ENCODE measurements at regions not wholly inside any gene's neighbourhood (a gene's known extent, or its start where the extent isn't known, plus 50 kb on each side); places are given as distances from the start of the nearest gene placed in this dataset.

DNA sequence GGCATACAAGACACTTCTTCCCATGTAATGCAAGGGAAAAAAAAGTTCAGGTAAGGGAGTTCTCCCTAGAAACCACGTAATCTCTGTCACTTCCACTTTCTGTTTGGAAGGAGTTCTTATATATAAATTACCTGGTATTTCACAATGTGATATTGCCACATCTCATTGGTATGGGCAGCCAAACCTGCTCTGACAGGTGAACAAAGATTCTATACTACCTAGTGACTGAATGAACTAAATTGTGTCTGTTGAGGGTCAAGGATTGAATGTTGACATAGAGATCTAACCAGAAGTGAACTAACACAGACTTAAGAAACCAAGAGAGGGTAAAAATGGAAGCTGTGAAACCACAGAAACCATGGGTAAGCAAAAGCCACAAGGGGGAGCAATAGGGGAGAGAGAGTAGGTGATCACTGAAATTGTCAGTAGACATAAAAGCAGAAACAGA lies 161.3 kb downstream of the RPL10L start:
- DNase-seq: no peak
- no peaks in the 10 kb centered on the region for H3K9me2 ChIP-seq
- peak overlapping the region in 1 of 2 experiments; percentile 44; a peak in 1 of 4 replicates for H3K4me3 ChIP-seq (ENCODE audit: low read depth in 2 of 2, low read length in 1 of 2)
- no peaks in the 10 kb centered on the region for H3K27me3 ChIP-seq (ENCODE audit: insufficient read depth)
- H3K9ac ChIP-seq: no peak overlapping the region
- CTCF ChIA-PET: no interaction called here
- H2AFZ ChIP-seq (ENCODE audit: low read depth): no peak overlapping the region
- no peaks in the 10 kb centered on the region for H3F3A ChIP-seq (replicated peaks; ENCODE audit: insufficient read depth)
- no peaks in the 10 kb centered on the region for H3K4me1 ChIP-seq (ENCODE audit: control insufficient read depth in 1 of 2, insufficient read depth in 2 of 2, low read depth in 1 of 2, low read length in 1 of 2)
- no peaks in the 10 kb centered on the region for H3K79me2 ChIP-seq (ENCODE audit: insufficient read depth)
- H3K36me3 ChIP-seq (replicated peaks in 1 of 2; ENCODE audit: control insufficient read depth in 1 of 2, insufficient read depth in 2 of 2, low read length in 1 of 2): no peaks in the 10 kb centered on the region
- no peaks in the 10 kb centered on the region for H4K20me1 ChIP-seq (ENCODE audit: insufficient read depth)
- WGBS (ENCODE audit: low lambda C conversion rate): 0% methylated on average over 1 of the region's 1 CpG
- POLR2A ChIA-PET: no interaction called here
- TF ChIP-seq, protein P1, sequence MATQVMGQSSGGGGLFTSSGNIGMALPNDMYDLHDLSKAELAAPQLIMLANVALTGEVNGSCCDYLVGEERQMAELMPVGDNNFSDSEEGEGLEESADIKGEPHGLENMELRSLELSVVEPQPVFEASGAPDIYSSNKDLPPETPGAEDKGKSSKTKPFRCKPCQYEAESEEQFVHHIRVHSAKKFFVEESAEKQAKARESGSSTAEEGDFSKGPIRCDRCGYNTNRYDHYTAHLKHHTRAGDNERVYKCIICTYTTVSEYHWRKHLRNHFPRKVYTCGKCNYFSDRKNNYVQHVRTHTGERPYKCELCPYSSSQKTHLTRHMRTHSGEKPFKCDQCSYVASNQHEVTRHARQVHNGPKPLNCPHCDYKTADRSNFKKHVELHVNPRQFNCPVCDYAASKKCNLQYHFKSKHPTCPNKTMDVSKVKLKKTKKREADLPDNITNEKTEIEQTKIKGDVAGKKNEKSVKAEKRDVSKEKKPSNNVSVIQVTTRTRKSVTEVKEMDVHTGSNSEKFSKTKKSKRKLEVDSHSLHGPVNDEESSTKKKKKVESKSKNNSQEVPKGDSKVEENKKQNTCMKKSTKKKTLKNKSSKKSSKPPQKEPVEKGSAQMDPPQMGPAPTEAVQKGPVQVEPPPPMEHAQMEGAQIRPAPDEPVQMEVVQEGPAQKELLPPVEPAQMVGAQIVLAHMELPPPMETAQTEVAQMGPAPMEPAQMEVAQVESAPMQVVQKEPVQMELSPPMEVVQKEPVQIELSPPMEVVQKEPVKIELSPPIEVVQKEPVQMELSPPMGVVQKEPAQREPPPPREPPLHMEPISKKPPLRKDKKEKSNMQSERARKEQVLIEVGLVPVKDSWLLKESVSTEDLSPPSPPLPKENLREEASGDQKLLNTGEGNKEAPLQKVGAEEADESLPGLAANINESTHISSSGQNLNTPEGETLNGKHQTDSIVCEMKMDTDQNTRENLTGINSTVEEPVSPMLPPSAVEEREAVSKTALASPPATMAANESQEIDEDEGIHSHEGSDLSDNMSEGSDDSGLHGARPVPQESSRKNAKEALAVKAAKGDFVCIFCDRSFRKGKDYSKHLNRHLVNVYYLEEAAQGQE (IDR thresholded peaks at IDR 0.05; ENCODE audit: low read depth, low read length): no peak
- peak; percentile 42 for TF ChIP-seq CTCF (IDR thresholded peaks at IDR 0.05)
- no peak overlapping the region for H3K4me2 ChIP-seq
- H3K9me3 ChIP-seq: no peaks in the 10 kb centered on the region
- no peak overlapping the region for H3K27ac ChIP-seq (ENCODE audit: low read depth in 2 of 2, low read length in 1 of 2)

GRCh38 chr14:46488374-46488773 lies 163.2 kb downstream of the RPL10L start:
- Histone ChIP-seq H4K20me1 (ENCODE audit: insufficient read depth) (no peaks in the 10 kb centered on the region), H3K36me3 (replicated peaks in 1 of 2; ENCODE audit: control insufficient read depth in 1 of 2, insufficient read depth in 2 of 2, low read length in 1 of 2) (no peaks in the 10 kb centered on the region), H2AFZ (ENCODE audit: low read depth) (no peak overlapping the region), H3K9me2 (no peaks in the 10 kb centered on the region), H3K4me1 (ENCODE audit: control insufficient read depth in 1 of 2, insufficient read depth in 2 of 2, low read depth in 1 of 2, low read length in 1 of 2) (no peaks in the 10 kb centered on the region), H3K27ac (ENCODE audit: low read depth in 2 of 2, low read length in 1 of 2) (no peak overlapping the region), H3K9ac (no peak overlapping the region), H3K27me3 (ENCODE audit: insufficient read depth) (no peaks in the 10 kb centered on the region), H3F3A (replicated peaks; ENCODE audit: insufficient read depth) (no peaks in the 10 kb centered on the region), H3K4me2 (no peak overlapping the region), H3K4me3 (ENCODE audit: low read depth in 2 of 2, low read length in 1 of 2) (no peak overlapping the region), H3K79me2 (ENCODE audit: insufficient read depth) (no peaks in the 10 kb centered on the region), H3K9me3 (no peaks in the 10 kb centered on the region)
- ChIA-PET CTCF (no interaction called here), POLR2A (no interaction called here)
- no peak for DNase-seq
- TF ChIP-seq YY1 (IDR thresholded peaks at IDR 0.05; ENCODE audit: low read depth): no peak
- no peak for TF ChIP-seq PBX3 (IDR thresholded peaks at IDR 0.05)
- TF ChIP-seq FOSL2 (IDR thresholded peaks at IDR 0.05; ENCODE audit: borderline replicate concordance, low read depth): no peak
- TF ChIP-seq POLR2AphosphoS5 (IDR thresholded peaks at IDR 0.05; ENCODE audit: low read depth, low read length): no peak
- TF ChIP-seq TAF1 (IDR thresholded peaks at IDR 0.05; ENCODE audit: borderline replicate concordance, low read depth, low read length): no peak
- no peak for TF ChIP-seq TCF12 (IDR thresholded peaks at IDR 0.05)
- no peak for TF ChIP-seq NFIC (IDR thresholded peaks at IDR 0.05; ENCODE audit: borderline replicate concordance)
- no peak for TF ChIP-seq CHD2 (IDR thresholded peaks at IDR 0.05; ENCODE audit: low read length, partially characterized antibody)
- no peak for TF ChIP-seq MXI1 (IDR thresholded peaks at IDR 0.05; ENCODE audit: low read depth, low read length)
- no peak for TF ChIP-seq ELF1 (IDR thresholded peaks at IDR 0.05)
- no peak for TF ChIP-seq RCOR1 (IDR thresholded peaks at IDR 0.05; ENCODE audit: low read length)
- TF ChIP-seq NRF1 (IDR thresholded peaks at IDR 0.05; ENCODE audit: low read depth, low read length): no peak
- no peak for TF ChIP-seq RAD21 (IDR thresholded peaks at IDR 0.05; ENCODE audit: low read length)
- no peak for TF ChIP-seq SMC3 (IDR thresholded peaks at IDR 0.05; ENCODE audit: low read depth, low read length)
- no peak for TF ChIP-seq GABPA (IDR thresholded peaks at IDR 0.05; ENCODE audit: low read depth)
- WGBS (ENCODE audit: low lambda C conversion rate): 0% methylated on average over 5 of the region's 5 CpGs

All from SK-N-SH (cell line).